ENCODE measurements at regions not wholly inside any gene's neighbourhood (a gene's known extent, or its start where the extent isn't known, plus 50 kb on each side); places are given as distances from the start of the nearest gene placed in this dataset.

DNA sequence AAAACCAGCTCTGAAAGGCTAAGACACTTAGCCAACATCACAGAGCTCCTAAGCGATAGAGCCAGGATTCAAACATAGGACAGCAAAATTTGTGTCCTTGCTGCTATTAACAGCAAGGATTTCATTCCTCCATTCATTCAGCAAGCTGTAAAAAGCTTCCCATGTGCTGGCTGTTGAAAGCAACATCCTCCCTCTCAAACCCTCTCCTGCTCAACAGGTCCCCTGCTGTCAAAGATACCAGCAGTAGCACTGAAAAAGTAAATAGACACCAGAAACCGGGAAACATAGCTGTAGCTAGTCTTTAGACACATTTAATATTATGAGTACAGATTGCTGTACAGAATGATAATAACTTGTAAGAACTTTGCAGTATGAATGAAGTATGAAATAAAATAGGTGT, 52.6 kb upstream of the ADAMTSL1 start:
- no peaks in the 10 kb centered on the region for H3F3A ChIP-seq (ENCODE audit: control insufficient read depth, insufficient read depth)
- no peaks in the 10 kb centered on the region for H3K4me1 ChIP-seq (ENCODE audit: control insufficient read depth, low read length)
- H3K9me3 ChIP-seq (ENCODE audit: control insufficient read depth, insufficient read depth, low read length): no peaks in the 10 kb centered on the region
- TF ChIP-seq, protein P1, sequence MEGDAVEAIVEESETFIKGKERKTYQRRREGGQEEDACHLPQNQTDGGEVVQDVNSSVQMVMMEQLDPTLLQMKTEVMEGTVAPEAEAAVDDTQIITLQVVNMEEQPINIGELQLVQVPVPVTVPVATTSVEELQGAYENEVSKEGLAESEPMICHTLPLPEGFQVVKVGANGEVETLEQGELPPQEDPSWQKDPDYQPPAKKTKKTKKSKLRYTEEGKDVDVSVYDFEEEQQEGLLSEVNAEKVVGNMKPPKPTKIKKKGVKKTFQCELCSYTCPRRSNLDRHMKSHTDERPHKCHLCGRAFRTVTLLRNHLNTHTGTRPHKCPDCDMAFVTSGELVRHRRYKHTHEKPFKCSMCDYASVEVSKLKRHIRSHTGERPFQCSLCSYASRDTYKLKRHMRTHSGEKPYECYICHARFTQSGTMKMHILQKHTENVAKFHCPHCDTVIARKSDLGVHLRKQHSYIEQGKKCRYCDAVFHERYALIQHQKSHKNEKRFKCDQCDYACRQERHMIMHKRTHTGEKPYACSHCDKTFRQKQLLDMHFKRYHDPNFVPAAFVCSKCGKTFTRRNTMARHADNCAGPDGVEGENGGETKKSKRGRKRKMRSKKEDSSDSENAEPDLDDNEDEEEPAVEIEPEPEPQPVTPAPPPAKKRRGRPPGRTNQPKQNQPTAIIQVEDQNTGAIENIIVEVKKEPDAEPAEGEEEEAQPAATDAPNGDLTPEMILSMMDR (IDR thresholded peaks at IDR 0.05; ENCODE audit: low read depth, low read length, poor library complexity, severe bottlenecking): no peak
- no peak for TF ChIP-seq EZH2phosphoT487 (IDR thresholded peaks at IDR 0.05; ENCODE audit: borderline replicate concordance, low read length)
- H3K36me3 ChIP-seq (ENCODE audit: control insufficient read depth, low read length): no peaks in the 10 kb centered on the region
- no peaks in the 10 kb centered on the region for H3K79me2 ChIP-seq (ENCODE audit: control insufficient read depth, low read length)
- no peak overlapping the region for H3K27ac ChIP-seq (ENCODE audit: low read depth, low read length)
- H3K27me3 ChIP-seq (ENCODE audit: control insufficient read depth, low read length): no peaks in the 10 kb centered on the region
- no peaks in the 10 kb centered on the region for H4K20me1 ChIP-seq (ENCODE audit: control insufficient read depth, insufficient read depth, low read depth, low read length)
- no peaks in the 10 kb centered on the region for H3K9me2 ChIP-seq (replicated peaks; ENCODE audit: control insufficient read depth, low read length)
- H3K4me2 ChIP-seq (ENCODE audit: low read length): no peak overlapping the region
- H3K4me3 ChIP-seq (ENCODE audit: low read length): no peak overlapping the region

DNA sequence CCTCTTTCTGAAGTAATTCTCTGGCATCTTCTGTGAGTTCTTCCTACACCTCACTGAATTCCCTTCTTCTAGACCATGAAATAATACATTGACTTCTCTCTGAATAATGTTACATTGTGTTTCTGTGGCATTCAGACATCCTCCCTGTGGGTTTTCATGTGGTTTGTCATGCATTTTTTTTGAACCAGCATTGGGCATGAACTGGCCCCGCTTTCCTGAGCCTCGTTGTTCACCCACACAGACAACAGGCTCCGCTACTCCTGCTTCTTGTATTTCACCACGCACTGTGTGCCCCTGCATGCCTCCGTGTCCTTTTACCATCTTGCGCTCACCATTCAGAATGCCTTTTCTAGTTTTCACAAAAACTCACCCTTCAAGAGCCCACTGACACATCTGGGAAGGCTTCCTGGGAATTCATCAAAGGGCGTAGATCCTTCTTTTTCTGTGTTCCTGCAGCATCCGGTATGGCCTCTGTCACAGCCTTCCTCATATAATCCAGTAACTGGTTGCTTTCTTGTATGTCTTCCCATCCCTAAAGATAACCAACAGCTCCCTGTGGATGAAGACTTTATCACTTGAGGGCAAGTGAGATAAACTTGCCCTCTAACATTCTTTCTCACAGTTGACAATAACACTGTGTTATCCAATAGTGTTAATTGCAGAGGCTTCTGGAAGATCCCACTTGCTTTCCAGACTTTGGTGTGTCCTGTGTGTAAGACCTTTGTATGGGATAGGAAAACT, 51.5 kb upstream of the ADAMTSL1 start:
- Histone ChIP-seq H3K79me2 (ENCODE audit: control insufficient read depth, low read length) (no peaks in the 10 kb centered on the region), H3K27ac (ENCODE audit: low read depth, low read length) (no peak overlapping the region), H3K9me3 (ENCODE audit: control insufficient read depth, insufficient read depth, low read length) (no peaks in the 10 kb centered on the region), H4K20me1 (ENCODE audit: control insufficient read depth, insufficient read depth, low read depth, low read length) (no peaks in the 10 kb centered on the region), H3F3A (ENCODE audit: control insufficient read depth, insufficient read depth) (no peaks in the 10 kb centered on the region), H3K4me3 (ENCODE audit: low read length) (no peak overlapping the region), H3K27me3 (ENCODE audit: control insufficient read depth, low read length) (no peaks in the 10 kb centered on the region), H3K36me3 (ENCODE audit: control insufficient read depth, low read length) (no peaks in the 10 kb centered on the region), H3K9me2 (replicated peaks; ENCODE audit: control insufficient read depth, low read length) (no peaks in the 10 kb centered on the region), H3K4me2 (ENCODE audit: low read length) (no peak overlapping the region), H3K4me1 (ENCODE audit: control insufficient read depth, low read length) (no peaks in the 10 kb centered on the region)
- TF ChIP-seq EZH2phosphoT487 (IDR thresholded peaks at IDR 0.05; ENCODE audit: borderline replicate concordance, low read length): no peak
- TF ChIP-seq, protein P1 (IDR thresholded peaks at IDR 0.05; ENCODE audit: low read depth, low read length, poor library complexity, severe bottlenecking): no peak

DNA sequence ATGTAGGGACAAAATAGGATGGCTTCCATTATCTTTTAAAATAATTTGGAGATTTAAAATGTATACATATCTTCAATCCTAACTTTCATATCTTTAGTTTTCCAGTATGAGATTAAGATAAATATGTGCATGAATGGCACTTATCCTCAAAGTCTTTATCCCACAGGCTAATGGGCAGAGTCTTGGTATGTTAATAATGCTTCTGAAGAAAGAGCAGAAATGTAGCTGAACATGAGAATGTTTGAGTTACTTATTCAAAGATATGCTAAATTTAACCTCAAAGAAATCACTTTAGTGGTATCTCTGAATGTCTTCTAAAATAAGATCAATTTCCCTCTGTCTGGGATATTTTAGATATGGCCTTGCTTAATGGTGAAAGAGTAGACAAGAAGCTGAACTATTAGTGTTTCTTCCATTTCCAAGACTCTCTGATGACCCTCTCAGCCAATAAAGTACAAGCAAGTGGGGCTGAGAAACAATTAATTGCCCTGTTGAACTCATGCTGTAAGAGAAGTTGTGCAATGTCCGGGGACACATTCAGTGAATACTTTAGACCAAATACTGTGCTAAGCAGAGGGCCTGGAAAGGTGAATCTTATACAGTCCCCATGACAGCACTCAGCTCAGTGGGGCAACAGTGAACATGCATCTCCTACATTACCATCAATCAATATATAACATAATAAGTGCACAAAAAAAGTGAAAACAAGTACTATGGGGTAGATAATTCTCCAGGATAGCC, 50.0 kb upstream of the ADAMTSL1 start:
- no peak overlapping the region for H3K4me2 ChIP-seq (ENCODE audit: low read length)
- no peaks in the 10 kb centered on the region for H3K4me1 ChIP-seq (ENCODE audit: control insufficient read depth, low read length)
- H3K4me3 ChIP-seq (ENCODE audit: low read length): no peak overlapping the region
- H4K20me1 ChIP-seq (ENCODE audit: control insufficient read depth, insufficient read depth, low read depth, low read length): no peaks in the 10 kb centered on the region
- no peaks in the 10 kb centered on the region for H3K36me3 ChIP-seq (ENCODE audit: control insufficient read depth, low read length)
- no peaks in the 10 kb centered on the region for H3K79me2 ChIP-seq (ENCODE audit: control insufficient read depth, low read length)
- no peak overlapping the region for H3K27ac ChIP-seq (ENCODE audit: low read depth, low read length)
- no peaks in the 10 kb centered on the region for H3F3A ChIP-seq (ENCODE audit: control insufficient read depth, insufficient read depth)
- H3K9me3 ChIP-seq (ENCODE audit: control insufficient read depth, insufficient read depth, low read length): no peaks in the 10 kb centered on the region
- TF ChIP-seq, protein P1 (IDR thresholded peaks at IDR 0.05; ENCODE audit: low read depth, low read length, poor library complexity, severe bottlenecking): no peak
- no peak for TF ChIP-seq EZH2phosphoT487 (IDR thresholded peaks at IDR 0.05; ENCODE audit: borderline replicate concordance, low read length)
- no peaks in the 10 kb centered on the region for H3K27me3 ChIP-seq (ENCODE audit: control insufficient read depth, low read length)
- H3K9me2 ChIP-seq (replicated peaks; ENCODE audit: control insufficient read depth, low read length): no peaks in the 10 kb centered on the region

All from DOHH2 (cell line).